ENCODE measurements at regions not wholly inside any gene's neighbourhood (a gene's known extent, or its start where the extent isn't known, plus 50 kb on each side); places are given as distances from the start of the nearest gene placed in this dataset.

GRCh38 chr6:22653980-22654610 lies 84.7 kb downstream of the HDGFL1 start:
- peaks cover 4% of the 10 kb centered on the region for H3K4me1 ChIP-seq (ENCODE audit: control insufficient read depth, insufficient read depth, low read length)
- H3K4me3 ChIP-seq (ENCODE audit: low read length), result no peak overlapping the region
- H3K27ac ChIP-seq (ENCODE audit: low read depth, low read length), result no peak overlapping the region
- H3K9ac ChIP-seq (ENCODE audit: low read length), result no peak overlapping the region
- no peaks in the 10 kb centered on the region for H3K36me3 ChIP-seq (ENCODE audit: control insufficient read depth, insufficient read depth, low read length)
- no peaks in the 10 kb centered on the region for H3K27me3 ChIP-seq (ENCODE audit: control insufficient read depth, insufficient read depth, low read length)

GRCh38 chr6:22656706-22657351 lies 87.5 kb downstream of the HDGFL1 start:
- Histone ChIP-seq H3K36me3 (ENCODE audit: control insufficient read depth, insufficient read depth, low read length) (no peaks in the 10 kb centered on the region), H3K27ac (ENCODE audit: low read depth, low read length) (no peak overlapping the region), H3K27me3 (ENCODE audit: control insufficient read depth, insufficient read depth, low read length) (no peaks in the 10 kb centered on the region), H3K9ac (ENCODE audit: low read length) (no peak overlapping the region), H3K4me1 (ENCODE audit: control insufficient read depth, insufficient read depth, low read length) (peaks cover 4% of the 10 kb centered on the region), H3K4me3 (ENCODE audit: low read length) (no peak overlapping the region)

- Histone ChIP-seq H3K4me3 (ENCODE audit: low read length) (no peak overlapping the region), H3K27ac (ENCODE audit: low read depth, low read length) (no peak overlapping the region), H3K27me3 (ENCODE audit: control insufficient read depth, insufficient read depth, low read length) (no peaks in the 10 kb centered on the region)
Observed at GRCh38 chr6:22657352-22657980, 88.1 kb downstream of the HDGFL1 start.

GRCh38 chr6:22658183-22658582 lies 88.8 kb downstream of the HDGFL1 start:
- Histone ChIP-seq H3K9ac (ENCODE audit: low read length) (no peak overlapping the region), H3K36me3 (ENCODE audit: control insufficient read depth, insufficient read depth, low read length) (no peaks in the 10 kb centered on the region), H3K27ac (ENCODE audit: low read depth, low read length) (no peak overlapping the region), H3K4me3 (ENCODE audit: low read length) (no peak overlapping the region), H3K27me3 (ENCODE audit: control insufficient read depth, insufficient read depth, low read length) (no peaks in the 10 kb centered on the region), H3K4me1 (ENCODE audit: control insufficient read depth, insufficient read depth, low read length) (peaks cover 4% of the 10 kb centered on the region)

More at GRCh38 chr6:22657352-22657980, 88.1 kb downstream of the HDGFL1 start:
- Histone ChIP-seq H3K9ac (ENCODE audit: low read length) (no peak overlapping the region), H3K36me3 (ENCODE audit: control insufficient read depth, insufficient read depth, low read length) (no peaks in the 10 kb centered on the region), H3K4me1 (ENCODE audit: control insufficient read depth, insufficient read depth, low read length) (peaks cover 4% of the 10 kb centered on the region)

GRCh38 chr6:22658934-22659333 lies 89.6 kb downstream of the HDGFL1 start:
- Histone ChIP-seq H3K4me3 (ENCODE audit: low read length) (no peak overlapping the region), H3K9ac (ENCODE audit: low read length) (no peak overlapping the region), H3K27me3 (ENCODE audit: control insufficient read depth, insufficient read depth, low read length) (no peaks in the 10 kb centered on the region), H3K36me3 (ENCODE audit: control insufficient read depth, insufficient read depth, low read length) (no peaks in the 10 kb centered on the region), H3K27ac (ENCODE audit: low read depth, low read length) (no peak overlapping the region), H3K4me1 (ENCODE audit: control insufficient read depth, insufficient read depth, low read length) (peaks cover 2% of the 10 kb centered on the region)

GRCh38 chr6:22664968-22665367 lies 95.6 kb downstream of the HDGFL1 start:
- Histone ChIP-seq H3K9ac (ENCODE audit: low read length) (no peak overlapping the region), H3K4me1 (ENCODE audit: control insufficient read depth, insufficient read depth, low read length) (no peaks in the 10 kb centered on the region), H3K27ac (ENCODE audit: low read depth, low read length) (no peak overlapping the region), H3K36me3 (ENCODE audit: control insufficient read depth, insufficient read depth, low read length) (no peaks in the 10 kb centered on the region), H3K4me3 (ENCODE audit: low read length) (no peak overlapping the region), H3K27me3 (ENCODE audit: control insufficient read depth, insufficient read depth, low read length) (no peaks in the 10 kb centered on the region)

GRCh38 chr6:22666021-22666420 lies 96.7 kb downstream of the HDGFL1 start:
- Histone ChIP-seq H3K27me3 (ENCODE audit: control insufficient read depth, insufficient read depth, low read length) (no peaks in the 10 kb centered on the region), H3K36me3 (ENCODE audit: control insufficient read depth, insufficient read depth, low read length) (no peaks in the 10 kb centered on the region), H3K4me1 (ENCODE audit: control insufficient read depth, insufficient read depth, low read length) (no peaks in the 10 kb centered on the region), H3K4me3 (ENCODE audit: low read length) (no peak overlapping the region), H3K9ac (ENCODE audit: low read length) (no peak overlapping the region), H3K27ac (ENCODE audit: low read depth, low read length) (no peak overlapping the region)

GRCh38 chr6:22666586-22666985 lies 97.2 kb downstream of the HDGFL1 start:
- no peaks in the 10 kb centered on the region for H3K27me3 ChIP-seq (ENCODE audit: control insufficient read depth, insufficient read depth, low read length)
- no peak overlapping the region for H3K9ac ChIP-seq (ENCODE audit: low read length)
- H3K4me3 ChIP-seq (ENCODE audit: low read length), result no peak overlapping the region
- no peaks in the 10 kb centered on the region for H3K36me3 ChIP-seq (ENCODE audit: control insufficient read depth, insufficient read depth, low read length)
- no peaks in the 10 kb centered on the region for H3K4me1 ChIP-seq (ENCODE audit: control insufficient read depth, insufficient read depth, low read length)
- H3K27ac ChIP-seq (ENCODE audit: low read depth, low read length), result no peak overlapping the region

GRCh38 chr6:22667855-22668254 lies 98.5 kb downstream of the HDGFL1 start:
- Histone ChIP-seq H3K4me3 (ENCODE audit: low read length) (no peak overlapping the region), H3K27me3 (ENCODE audit: control insufficient read depth, insufficient read depth, low read length) (no peaks in the 10 kb centered on the region), H3K36me3 (ENCODE audit: control insufficient read depth, insufficient read depth, low read length) (no peaks in the 10 kb centered on the region), H3K9ac (ENCODE audit: low read length) (no peak overlapping the region), H3K4me1 (ENCODE audit: control insufficient read depth, insufficient read depth, low read length) (no peaks in the 10 kb centered on the region), H3K27ac (ENCODE audit: low read depth, low read length) (no peak overlapping the region)

- no peak overlapping the region for H3K9ac ChIP-seq (ENCODE audit: low read length)
- H3K36me3 ChIP-seq (ENCODE audit: control insufficient read depth, insufficient read depth, low read length), result no peaks in the 10 kb centered on the region
- no peaks in the 10 kb centered on the region for H3K27me3 ChIP-seq (ENCODE audit: control insufficient read depth, insufficient read depth, low read length)
- H3K4me1 ChIP-seq (ENCODE audit: control insufficient read depth, insufficient read depth, low read length), result no peaks in the 10 kb centered on the region
- H3K4me3 ChIP-seq (ENCODE audit: low read length), result no peak overlapping the region
- H3K27ac ChIP-seq (ENCODE audit: low read depth, low read length), result no peak overlapping the region
Observed at GRCh38 chr6:22668307-22668706, 98.9 kb downstream of the HDGFL1 start.

- H3K27me3 ChIP-seq (ENCODE audit: control insufficient read depth, insufficient read depth, low read length), result no peaks in the 10 kb centered on the region
- no peaks in the 10 kb centered on the region for H3K36me3 ChIP-seq (ENCODE audit: control insufficient read depth, insufficient read depth, low read length)
- no peaks in the 10 kb centered on the region for H3K4me1 ChIP-seq (ENCODE audit: control insufficient read depth, insufficient read depth, low read length)
- no peak overlapping the region for H3K27ac ChIP-seq (ENCODE audit: low read depth, low read length)
- no peak overlapping the region for H3K4me3 ChIP-seq (ENCODE audit: low read length)
- no peak overlapping the region for H3K9ac ChIP-seq (ENCODE audit: low read length)
Observed at GRCh38 chr6:22668717-22669116, 99.4 kb downstream of the HDGFL1 start.

- Histone ChIP-seq H3K36me3 (ENCODE audit: control insufficient read depth, insufficient read depth, low read length) (no peaks in the 10 kb centered on the region), H3K9ac (ENCODE audit: low read length) (no peak overlapping the region), H3K4me3 (ENCODE audit: low read length) (no peak overlapping the region), H3K27ac (ENCODE audit: low read depth, low read length) (no peak overlapping the region), H3K4me1 (ENCODE audit: control insufficient read depth, insufficient read depth, low read length) (no peaks in the 10 kb centered on the region), H3K27me3 (ENCODE audit: control insufficient read depth, insufficient read depth, low read length) (no peaks in the 10 kb centered on the region)
Observed at GRCh38 chr6:22670605-22671004, 101.2 kb downstream of the HDGFL1 start.

GRCh38 chr6:22673474-22673873 lies 104.1 kb downstream of the HDGFL1 start:
- H3K9ac ChIP-seq (ENCODE audit: low read length), result no peak overlapping the region
- H3K27me3 ChIP-seq (ENCODE audit: control insufficient read depth, insufficient read depth, low read length), result no peaks in the 10 kb centered on the region
- H3K27ac ChIP-seq (ENCODE audit: low read depth, low read length), result no peak overlapping the region
- no peaks in the 10 kb centered on the region for H3K4me1 ChIP-seq (ENCODE audit: control insufficient read depth, insufficient read depth, low read length)
- H3K4me3 ChIP-seq (ENCODE audit: low read length), result no peak overlapping the region
- H3K36me3 ChIP-seq (ENCODE audit: control insufficient read depth, insufficient read depth, low read length), result no peaks in the 10 kb centered on the region
